Lung (tissue), 11 donors: ENCODE measurements at regions not wholly inside any gene's neighbourhood (a gene's known extent, or its start where the extent isn't known, plus 50 kb on each side); places are given as distances from the start of the nearest gene placed in this dataset.

Experiments
- ATAC-seq: fragments of 200-7000 bp; cut with Tn5 transposase; one replicate; pipeline ENCODE4 v1.9.1; 2020; ENCODE audit warnings: moderate number of reproducible peaks; ENCODE audit not compliant: insufficient read depth, low FRiP score
- DNase-seq, 3 donors: peaks; one replicate each; pipeline ENCODE4 v3.0.0-alpha.2; 2013 to 2017
- H3K27ac ChIP-seq, 2 donors: one replicate each; pipeline ENCODE4 v1.5.1; 2013; ENCODE audit warnings: mild to moderate bottlenecking in 2 of 2, moderate library complexity in 2 of 2, control low read depth in 1 of 2, inconsistent platforms in 1 of 2, low read depth in 1 of 2, low read length in 1 of 2
- H3K27me3 ChIP-seq, 3 donors: one replicate each; pipeline ENCODE4 v1.5.1; 2013; ENCODE audit warnings: low read length in 2 of 3; ENCODE audit not compliant: control insufficient read depth in 3 of 3, insufficient read depth in 3 of 3
- H3K36me3 ChIP-seq, 4 donors: one replicate each; pipeline ENCODE4 v1.5.1; 2013; ENCODE audit warnings: low read length in 4 of 4, mild to moderate bottlenecking in 1 of 4, moderate library complexity in 1 of 4; ENCODE audit not compliant: control insufficient read depth in 4 of 4, insufficient read depth in 4 of 4
- H3K4me1 ChIP-seq, 5 donors: one replicate each; pipeline ENCODE4 v1.5.1; 2013; ENCODE audit warnings: low read length in 5 of 5, mild to moderate bottlenecking in 2 of 5, moderate library complexity in 1 of 5; ENCODE audit not compliant: control insufficient read depth in 5 of 5, insufficient read depth in 5 of 5
- H3K4me3 ChIP-seq: one replicate; pipeline ENCODE4 v1.5.1; 2013; ENCODE audit warnings: mild to moderate bottlenecking, control low read depth, moderate library complexity
- H3K9ac ChIP-seq, 2 donors: one replicate each; pipeline ENCODE4 v1.5.1; 2013; ENCODE audit warnings: low read length in 2 of 2, control low read depth in 1 of 2; ENCODE audit not compliant: insufficient read depth in 1 of 2
- H3K9me3 ChIP-seq, 4 donors: one replicate each; pipeline ENCODE4 v1.5.1; 2013; ENCODE audit warnings: low read length in 3 of 4, mild to moderate bottlenecking in 1 of 4, moderate library complexity in 1 of 4; ENCODE audit not compliant: control insufficient read depth in 4 of 4, insufficient read depth in 3 of 4
- WGBS, 2 donors: extraction: QIAGEN DNeasy Blood & Tissue Kit; methylation state at CpG; one replicate each; pipeline ENCODE4 v1.1.7; 2013; 5-methylcytosine and 5-hydroxymethylcytosine counted together
- TF ChIP-seq, protein P1 (sequence below): IDR thresholded peaks from 2 replicates; pipeline ENCODE4 v1.5.1; 2012; ENCODE audit warnings: mild to moderate bottlenecking; ENCODE audit errors: control extremely low read depth, extremely low read depth
- donor health status: control.
- donor health status: control.
- donor health status: Bipolar disorder and iron deficiency.
- donor health status: healthy.
- donor health status: DM: yes; HTN: yes; CAD: no.

DNA sequence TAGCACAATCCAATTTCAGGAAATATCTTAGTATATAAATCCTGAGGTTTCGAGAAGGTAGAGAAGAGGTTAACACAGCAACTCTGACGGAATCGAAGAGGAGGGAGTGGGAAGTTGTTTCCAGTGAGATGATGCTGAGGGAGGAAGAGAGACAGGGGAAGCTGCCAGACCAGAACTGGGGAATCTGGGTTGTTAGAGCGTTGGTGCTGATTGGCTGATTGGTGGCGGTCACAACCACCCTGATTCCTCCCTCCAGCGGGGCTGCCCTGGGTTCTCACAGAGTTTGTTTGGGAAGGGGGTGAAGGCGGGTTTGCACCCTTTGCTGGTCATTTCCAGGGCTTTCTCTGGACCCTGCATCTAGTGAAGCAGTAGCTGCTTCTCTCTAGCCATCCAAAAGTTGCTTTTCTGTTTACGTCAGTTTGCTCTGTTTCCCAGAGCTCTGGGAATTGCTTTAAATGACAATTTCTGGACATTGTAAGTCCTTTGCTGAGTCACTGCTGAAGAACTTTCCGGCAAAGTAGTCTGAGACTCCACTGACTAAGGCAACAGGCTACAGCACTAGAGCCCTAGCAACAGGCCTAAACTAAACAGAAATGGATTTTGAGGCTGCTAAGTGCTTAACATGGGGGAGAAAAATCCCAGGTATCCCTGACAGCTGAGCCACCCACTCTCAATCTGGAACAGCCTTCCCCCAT, 90.1 kb downstream of the TENT5C start:
- Histone ChIP-seq H3K27ac (peak overlapping the region; percentile 41 to 77), H3K36me3 (no peaks in the 10 kb centered on the region), H3K9ac (no peak overlapping the region), H3K4me3 (no peak overlapping the region), H3K27me3 (peaks cover 0 to 2% (median 0%) of the 10 kb centered on the region in 3 donors), H3K4me1 (peaks cover 0 to 17% (median 0%) of the 10 kb centered on the region in 5 donors), H3K9me3 (peaks cover 0 to 1% (median 0%) of the 10 kb centered on the region in 4 donors)
- TF ChIP-seq, protein P1, sequence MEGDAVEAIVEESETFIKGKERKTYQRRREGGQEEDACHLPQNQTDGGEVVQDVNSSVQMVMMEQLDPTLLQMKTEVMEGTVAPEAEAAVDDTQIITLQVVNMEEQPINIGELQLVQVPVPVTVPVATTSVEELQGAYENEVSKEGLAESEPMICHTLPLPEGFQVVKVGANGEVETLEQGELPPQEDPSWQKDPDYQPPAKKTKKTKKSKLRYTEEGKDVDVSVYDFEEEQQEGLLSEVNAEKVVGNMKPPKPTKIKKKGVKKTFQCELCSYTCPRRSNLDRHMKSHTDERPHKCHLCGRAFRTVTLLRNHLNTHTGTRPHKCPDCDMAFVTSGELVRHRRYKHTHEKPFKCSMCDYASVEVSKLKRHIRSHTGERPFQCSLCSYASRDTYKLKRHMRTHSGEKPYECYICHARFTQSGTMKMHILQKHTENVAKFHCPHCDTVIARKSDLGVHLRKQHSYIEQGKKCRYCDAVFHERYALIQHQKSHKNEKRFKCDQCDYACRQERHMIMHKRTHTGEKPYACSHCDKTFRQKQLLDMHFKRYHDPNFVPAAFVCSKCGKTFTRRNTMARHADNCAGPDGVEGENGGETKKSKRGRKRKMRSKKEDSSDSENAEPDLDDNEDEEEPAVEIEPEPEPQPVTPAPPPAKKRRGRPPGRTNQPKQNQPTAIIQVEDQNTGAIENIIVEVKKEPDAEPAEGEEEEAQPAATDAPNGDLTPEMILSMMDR = no peak
- DNase-seq (peak in 2 of 3 donors; percentile 48 to 50), ATAC-seq (peak; percentile 73)
- WGBS, 2 donors = 59 to 65% methylated on average over 9 of the region's 9 CpGs

GRCh38 chr1:117696561-117696960, 90.7 kb downstream of the TENT5C start:
- peak overlapping the region; percentile 41 to 50 for H3K27ac ChIP-seq
- peaks cover 0 to 17% (median 0%) of the 10 kb centered on the region in 5 donors for H3K4me1 ChIP-seq
- WGBS, 2 donors = 79 to 83% methylated on average over 1 of the region's 1 CpG
- H3K9me3 ChIP-seq = peaks cover 0 to 1% (median 0%) of the 10 kb centered on the region in 4 donors
- ATAC-seq = no peak
- no peak overlapping the region for H3K9ac ChIP-seq
- TF ChIP-seq, protein P1 = no peak
- H3K36me3 ChIP-seq = no peaks in the 10 kb centered on the region
- peak; percentile 48 to 86 (median 79) for DNase-seq
- H3K27me3 ChIP-seq = peaks cover 0 to 2% (median 0%) of the 10 kb centered on the region in 3 donors
- no peak overlapping the region for H3K4me3 ChIP-seq

DNA sequence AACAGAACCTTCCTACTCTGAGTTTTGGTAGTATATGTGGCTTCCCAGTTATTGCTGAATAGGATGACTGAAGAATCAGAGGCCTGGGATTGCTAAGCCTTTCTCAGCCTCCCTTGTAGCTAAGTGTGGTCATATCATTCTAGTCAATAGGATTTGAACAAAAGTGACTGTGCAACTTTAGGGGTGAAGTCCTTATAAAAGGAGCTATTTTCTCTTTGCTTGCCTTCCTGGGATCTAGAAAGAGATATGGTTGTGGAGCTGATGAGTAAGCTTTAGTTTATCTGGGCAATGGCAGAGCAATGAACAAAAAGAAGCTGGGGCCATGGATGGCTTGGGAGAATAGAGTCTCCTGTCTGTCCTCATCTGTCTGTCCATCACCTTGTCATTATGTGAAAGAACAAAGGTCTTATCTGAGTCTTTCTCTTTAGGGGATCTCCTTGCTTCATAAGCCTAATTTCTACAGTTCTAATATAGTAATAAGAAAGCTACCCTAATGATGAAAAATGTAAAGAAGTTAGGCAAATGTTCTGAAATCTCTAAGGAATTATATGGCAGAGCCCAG, 91.5 kb downstream of the TENT5C start:
- Histone ChIP-seq H3K27me3 (peaks cover 0 to 2% (median 0%) of the 10 kb centered on the region in 3 donors), H3K9me3 (peaks cover 0 to 1% (median 0%) of the 10 kb centered on the region in 4 donors), H3K27ac (no peak overlapping the region), H3K4me1 (peaks cover 0 to 17% (median 0%) of the 10 kb centered on the region in 5 donors), H3K9ac (no peak overlapping the region), H3K36me3 (no peaks in the 10 kb centered on the region), H3K4me3 (no peak overlapping the region)
- DNase-seq (no peak), ATAC-seq (no peak)
- TF ChIP-seq, protein P1 = no peak
